ENCODE measurements at regions not wholly inside any gene's neighbourhood (a gene's known extent, or its start where the extent isn't known, plus 50 kb on each side); places are given as distances from the start of the nearest gene placed in this dataset.

DNA sequence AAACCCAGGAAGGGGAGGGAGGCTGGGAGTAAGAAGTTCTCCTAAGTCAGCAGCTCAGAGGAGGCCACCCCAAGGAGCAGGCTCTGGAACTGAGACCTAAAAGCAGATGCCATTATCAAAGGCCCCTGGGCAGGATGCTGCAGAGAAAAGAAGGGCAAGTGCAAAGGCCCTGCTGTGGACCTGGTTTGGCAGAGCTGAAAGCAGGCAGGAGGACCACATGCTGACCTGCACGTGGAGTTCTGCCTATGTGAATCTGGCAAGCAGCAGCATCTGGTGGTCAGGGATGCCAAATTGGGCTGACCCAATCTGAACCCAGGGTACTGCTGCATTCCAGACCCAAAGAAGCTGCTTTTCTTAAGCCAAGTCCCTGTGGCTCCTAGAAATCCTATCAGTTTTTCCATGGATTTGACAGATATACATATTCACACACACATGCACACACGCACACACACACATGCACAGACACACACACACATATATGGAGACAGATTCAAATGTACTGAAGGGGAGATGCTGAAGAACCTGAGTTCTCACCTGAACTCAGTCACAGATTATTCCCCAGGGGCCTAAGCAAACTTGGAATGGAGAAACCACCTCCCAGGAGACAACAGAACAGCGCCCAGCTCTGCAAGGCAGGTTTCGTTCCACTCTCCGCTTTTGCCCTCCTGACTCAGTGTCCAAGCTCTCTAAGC is 119.9 kb downstream of the FOXA2 start:
- Histone ChIP-seq H3K4me3 (no peak overlapping the region), H3K27ac (no peak overlapping the region), H3K4me1 (no peaks in the 10 kb centered on the region), H3K9me3 (no peaks in the 10 kb centered on the region), H3K27me3 (no peaks in the 10 kb centered on the region), H3K36me3 (no peaks in the 10 kb centered on the region)
- TF ChIP-seq, protein P1, sequence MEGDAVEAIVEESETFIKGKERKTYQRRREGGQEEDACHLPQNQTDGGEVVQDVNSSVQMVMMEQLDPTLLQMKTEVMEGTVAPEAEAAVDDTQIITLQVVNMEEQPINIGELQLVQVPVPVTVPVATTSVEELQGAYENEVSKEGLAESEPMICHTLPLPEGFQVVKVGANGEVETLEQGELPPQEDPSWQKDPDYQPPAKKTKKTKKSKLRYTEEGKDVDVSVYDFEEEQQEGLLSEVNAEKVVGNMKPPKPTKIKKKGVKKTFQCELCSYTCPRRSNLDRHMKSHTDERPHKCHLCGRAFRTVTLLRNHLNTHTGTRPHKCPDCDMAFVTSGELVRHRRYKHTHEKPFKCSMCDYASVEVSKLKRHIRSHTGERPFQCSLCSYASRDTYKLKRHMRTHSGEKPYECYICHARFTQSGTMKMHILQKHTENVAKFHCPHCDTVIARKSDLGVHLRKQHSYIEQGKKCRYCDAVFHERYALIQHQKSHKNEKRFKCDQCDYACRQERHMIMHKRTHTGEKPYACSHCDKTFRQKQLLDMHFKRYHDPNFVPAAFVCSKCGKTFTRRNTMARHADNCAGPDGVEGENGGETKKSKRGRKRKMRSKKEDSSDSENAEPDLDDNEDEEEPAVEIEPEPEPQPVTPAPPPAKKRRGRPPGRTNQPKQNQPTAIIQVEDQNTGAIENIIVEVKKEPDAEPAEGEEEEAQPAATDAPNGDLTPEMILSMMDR (IDR thresholded peaks at IDR 0.05): no peak
- no peak for DNase-seq (ENCODE audit: low spot score)

DNA sequence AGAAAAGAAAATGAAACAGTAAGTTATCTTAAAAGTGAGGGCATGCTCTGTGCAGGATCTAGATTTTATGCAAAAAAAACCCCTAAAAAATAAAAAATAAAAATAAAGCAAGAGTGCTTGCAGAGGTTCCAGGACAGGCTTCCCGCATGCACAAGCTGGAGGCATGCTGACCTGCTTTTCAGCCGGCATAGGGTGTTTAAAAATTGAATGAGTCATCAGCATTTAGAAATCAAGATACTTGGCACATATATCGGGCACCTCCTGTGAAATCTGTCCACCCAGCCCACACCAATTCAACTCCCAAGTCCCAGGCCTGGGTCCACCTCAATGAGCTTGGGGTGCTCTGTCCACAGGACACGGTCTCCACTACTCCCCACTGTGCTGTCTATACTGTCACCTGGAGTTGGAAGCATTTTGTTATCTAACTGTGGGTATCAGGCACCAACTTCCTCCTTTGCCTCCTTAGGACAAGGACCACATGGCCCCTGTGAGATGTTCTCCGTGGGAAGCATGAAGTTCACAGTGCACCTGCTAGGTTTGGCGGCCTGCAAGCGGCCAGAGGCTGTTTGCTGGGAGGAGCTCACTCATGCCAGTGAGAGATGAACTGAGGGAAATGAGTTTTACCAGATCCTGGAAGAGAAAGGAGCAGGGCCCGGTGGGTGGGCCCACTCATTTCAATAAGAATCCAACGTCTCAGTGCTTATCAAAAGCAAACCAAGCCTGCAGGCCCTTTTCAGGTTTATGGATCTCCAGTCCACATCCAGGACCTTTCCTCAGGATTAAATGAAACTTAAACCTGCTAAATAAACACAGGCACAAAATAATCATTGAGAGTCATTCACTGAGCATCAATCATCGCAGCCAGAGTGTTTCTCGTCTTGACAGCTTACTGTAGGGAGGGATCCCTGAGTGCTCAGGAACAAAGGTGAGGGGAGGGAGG is 121.1 kb downstream of the FOXA2 start:
- Histone ChIP-seq H3K27me3 (no peaks in the 10 kb centered on the region), H3K27ac (no peak overlapping the region), H3K36me3 (no peaks in the 10 kb centered on the region), H3K4me1 (no peaks in the 10 kb centered on the region), H3K4me3 (no peak overlapping the region), H3K9me3 (no peaks in the 10 kb centered on the region)
- DNase-seq (ENCODE audit: low spot score): no peak
- TF ChIP-seq, protein P1 (IDR thresholded peaks at IDR 0.05): no peak

DNA sequence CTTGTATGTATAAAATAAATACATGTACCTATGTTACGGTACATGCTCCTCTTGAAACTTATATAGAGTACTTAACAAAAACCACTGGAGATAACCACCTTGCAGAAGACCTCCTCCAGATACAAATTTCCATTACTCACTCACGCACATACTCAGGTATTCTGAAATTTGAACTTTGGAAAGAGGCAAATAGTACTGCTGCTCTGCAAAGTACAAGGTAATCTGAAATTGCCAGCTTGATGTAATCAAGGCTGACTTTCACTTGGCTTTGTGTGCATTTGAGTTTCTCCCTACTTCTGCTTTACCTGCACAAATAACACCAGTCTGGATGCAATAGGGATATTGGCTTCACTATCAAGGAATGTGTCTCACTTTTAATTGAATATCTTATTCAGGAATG is 123.6 kb downstream of the FOXA2 start:
- DNase-seq (ENCODE audit: low spot score): no peak
- Histone ChIP-seq H3K4me1 (no peaks in the 10 kb centered on the region), H3K27ac (no peak overlapping the region), H3K9me3 (no peaks in the 10 kb centered on the region), H3K4me3 (no peak overlapping the region), H3K27me3 (no peaks in the 10 kb centered on the region), H3K36me3 (no peaks in the 10 kb centered on the region)
- TF ChIP-seq, protein P1 (IDR thresholded peaks at IDR 0.05): no peak

DNA sequence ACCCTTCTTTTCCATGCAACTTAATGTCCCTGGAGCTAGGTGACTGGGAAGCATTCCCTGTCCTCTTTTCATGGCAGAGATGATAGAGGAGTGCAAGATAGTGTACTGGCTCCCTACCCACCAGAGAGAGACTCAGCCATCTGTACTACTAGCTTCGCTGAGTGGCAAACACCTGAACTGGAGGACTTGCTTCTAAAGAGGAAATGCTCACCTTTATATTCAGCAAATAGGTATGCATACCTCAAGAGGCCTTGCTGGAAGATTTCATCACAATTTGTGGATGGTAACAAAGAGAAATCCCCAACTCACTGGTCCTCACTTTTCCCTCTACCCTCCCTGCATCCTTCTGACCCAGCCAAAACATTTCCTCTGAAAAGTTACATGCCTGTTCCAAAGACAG is 124.1 kb downstream of the FOXA2 start:
- no peak overlapping the region for H3K4me3 ChIP-seq
- H3K4me1 ChIP-seq: no peaks in the 10 kb centered on the region
- H3K27me3 ChIP-seq: no peaks in the 10 kb centered on the region

DNA sequence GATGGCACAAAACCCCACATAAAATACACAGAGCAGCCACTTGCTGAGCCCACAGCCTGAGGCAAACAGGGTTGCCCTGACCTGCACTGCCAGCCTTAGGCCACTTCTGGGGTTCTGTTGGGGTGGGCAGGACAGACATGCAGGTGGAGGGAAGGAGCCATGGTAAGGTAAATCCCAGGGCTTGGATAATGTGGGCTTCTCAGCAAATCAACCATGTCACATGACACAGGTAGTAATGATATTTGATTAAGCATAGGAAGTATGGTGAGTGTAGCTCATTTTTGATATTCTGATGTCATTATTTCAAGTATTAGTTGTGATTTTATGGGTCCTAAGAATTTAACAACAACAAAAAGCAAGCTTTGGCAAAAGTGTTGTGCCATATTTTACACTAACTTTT is 124.6 kb downstream of the FOXA2 start:
- H3K9me3 ChIP-seq: no peaks in the 10 kb centered on the region
- no peak overlapping the region for H3K4me3 ChIP-seq
- H3K27me3 ChIP-seq: no peaks in the 10 kb centered on the region
- no peaks in the 10 kb centered on the region for H3K4me1 ChIP-seq
- TF ChIP-seq, protein P1 (IDR thresholded peaks at IDR 0.05): no peak
- DNase-seq (ENCODE audit: low spot score): no peak
- no peaks in the 10 kb centered on the region for H3K36me3 ChIP-seq
- H3K27ac ChIP-seq: no peak overlapping the region

More for the DNA sequence above, 124.1 kb downstream of the FOXA2 start:
- H3K36me3 ChIP-seq: no peaks in the 10 kb centered on the region
- no peak for DNase-seq (ENCODE audit: low spot score)
- H3K27ac ChIP-seq: no peak overlapping the region
- TF ChIP-seq, protein P1 (IDR thresholded peaks at IDR 0.05): no peak
- H3K9me3 ChIP-seq: no peaks in the 10 kb centered on the region
